ENCODE measurements at regions not wholly inside any gene's neighbourhood (a gene's known extent, or its start where the extent isn't known, plus 50 kb on each side); places are given as distances from the start of the nearest gene placed in this dataset.

GRCh38 chr6:40077736-40078135 is 143.5 kb upstream of the MOCS1 start:
- TF ChIP-seq, protein P1, sequence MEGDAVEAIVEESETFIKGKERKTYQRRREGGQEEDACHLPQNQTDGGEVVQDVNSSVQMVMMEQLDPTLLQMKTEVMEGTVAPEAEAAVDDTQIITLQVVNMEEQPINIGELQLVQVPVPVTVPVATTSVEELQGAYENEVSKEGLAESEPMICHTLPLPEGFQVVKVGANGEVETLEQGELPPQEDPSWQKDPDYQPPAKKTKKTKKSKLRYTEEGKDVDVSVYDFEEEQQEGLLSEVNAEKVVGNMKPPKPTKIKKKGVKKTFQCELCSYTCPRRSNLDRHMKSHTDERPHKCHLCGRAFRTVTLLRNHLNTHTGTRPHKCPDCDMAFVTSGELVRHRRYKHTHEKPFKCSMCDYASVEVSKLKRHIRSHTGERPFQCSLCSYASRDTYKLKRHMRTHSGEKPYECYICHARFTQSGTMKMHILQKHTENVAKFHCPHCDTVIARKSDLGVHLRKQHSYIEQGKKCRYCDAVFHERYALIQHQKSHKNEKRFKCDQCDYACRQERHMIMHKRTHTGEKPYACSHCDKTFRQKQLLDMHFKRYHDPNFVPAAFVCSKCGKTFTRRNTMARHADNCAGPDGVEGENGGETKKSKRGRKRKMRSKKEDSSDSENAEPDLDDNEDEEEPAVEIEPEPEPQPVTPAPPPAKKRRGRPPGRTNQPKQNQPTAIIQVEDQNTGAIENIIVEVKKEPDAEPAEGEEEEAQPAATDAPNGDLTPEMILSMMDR (IDR thresholded peaks at IDR 0.05): no peak
- TF ChIP-seq POLR2AphosphoS5 (IDR thresholded peaks at IDR 0.05; ENCODE audit: insufficient read depth in 1 of 2, low read depth in 1 of 2) (no peak), POLR2A (IDR thresholded peaks at IDR 0.05) (no peak)
